ENCODE measurements at regions not wholly inside any gene's neighbourhood (a gene's known extent, or its start where the extent isn't known, plus 50 kb on each side); places are given as distances from the start of the nearest gene placed in this dataset.
A peak's percentile ranks its signal among the peaks of the same experiment; 100 is the strongest.

DNA sequence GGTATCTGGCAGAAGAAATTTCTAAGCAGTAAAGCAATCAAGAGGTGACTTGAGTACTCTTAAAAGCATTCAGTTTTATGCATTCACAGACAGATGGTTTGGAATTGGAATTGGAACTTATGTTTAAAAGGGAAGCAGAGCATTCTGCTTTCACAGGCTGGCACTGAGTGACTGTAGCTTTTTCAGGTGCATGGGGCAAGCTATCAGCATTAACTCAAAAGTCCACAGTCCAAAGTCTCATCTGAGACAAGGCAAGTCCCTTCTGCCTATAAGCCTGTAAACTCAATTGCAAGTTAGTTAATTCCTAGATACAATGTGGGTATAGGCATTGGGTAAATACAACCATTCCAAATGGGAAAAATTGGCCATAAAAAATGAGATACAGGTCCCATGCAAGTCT, 1620.3 kb downstream of the MRPL39 start:
- H3K27me3 ChIP-seq (ENCODE audit: insufficient read depth, low read depth, severe bottlenecking) = no peaks in the 10 kb centered on the region
- DNase-seq = no peak
- TF ChIP-seq, protein P1, sequence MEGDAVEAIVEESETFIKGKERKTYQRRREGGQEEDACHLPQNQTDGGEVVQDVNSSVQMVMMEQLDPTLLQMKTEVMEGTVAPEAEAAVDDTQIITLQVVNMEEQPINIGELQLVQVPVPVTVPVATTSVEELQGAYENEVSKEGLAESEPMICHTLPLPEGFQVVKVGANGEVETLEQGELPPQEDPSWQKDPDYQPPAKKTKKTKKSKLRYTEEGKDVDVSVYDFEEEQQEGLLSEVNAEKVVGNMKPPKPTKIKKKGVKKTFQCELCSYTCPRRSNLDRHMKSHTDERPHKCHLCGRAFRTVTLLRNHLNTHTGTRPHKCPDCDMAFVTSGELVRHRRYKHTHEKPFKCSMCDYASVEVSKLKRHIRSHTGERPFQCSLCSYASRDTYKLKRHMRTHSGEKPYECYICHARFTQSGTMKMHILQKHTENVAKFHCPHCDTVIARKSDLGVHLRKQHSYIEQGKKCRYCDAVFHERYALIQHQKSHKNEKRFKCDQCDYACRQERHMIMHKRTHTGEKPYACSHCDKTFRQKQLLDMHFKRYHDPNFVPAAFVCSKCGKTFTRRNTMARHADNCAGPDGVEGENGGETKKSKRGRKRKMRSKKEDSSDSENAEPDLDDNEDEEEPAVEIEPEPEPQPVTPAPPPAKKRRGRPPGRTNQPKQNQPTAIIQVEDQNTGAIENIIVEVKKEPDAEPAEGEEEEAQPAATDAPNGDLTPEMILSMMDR (IDR thresholded peaks at IDR 0.05; ENCODE audit: low read depth, low read length) = no peak
- H3K27ac ChIP-seq = no peak overlapping the region
- no peak overlapping the region for H3K4me3 ChIP-seq (ENCODE audit: low read depth, low read length)
- H3K36me3 ChIP-seq = no peaks in the 10 kb centered on the region
- no peaks in the 10 kb centered on the region for H3K9me3 ChIP-seq (ENCODE audit: severe bottlenecking)

DNA sequence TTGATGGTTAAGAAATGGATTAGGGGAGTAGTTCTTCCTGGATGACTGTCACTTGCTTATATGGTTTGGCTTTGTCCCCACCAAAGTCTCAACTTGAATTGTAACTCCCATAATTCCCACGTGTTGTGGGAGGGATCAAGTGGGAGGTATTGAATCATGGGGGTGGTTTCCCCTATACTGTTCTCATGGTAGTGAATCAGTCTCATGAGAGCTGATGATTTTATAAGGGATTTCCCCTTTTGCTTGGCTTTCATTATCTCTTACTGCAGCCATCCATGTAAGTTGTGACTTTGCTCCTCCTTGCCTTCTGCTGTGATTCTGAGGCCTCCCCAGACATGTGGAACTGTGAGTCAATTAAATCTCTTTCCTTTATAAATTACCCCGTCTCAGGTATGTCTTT, 1621.1 kb downstream of the MRPL39 start:
- TF ChIP-seq, protein P1 (IDR thresholded peaks at IDR 0.05; ENCODE audit: low read depth, low read length) = no peak
- H3K4me3 ChIP-seq (ENCODE audit: low read depth, low read length) = no peak overlapping the region
- DNase-seq = no peak
- H3K36me3 ChIP-seq = no peaks in the 10 kb centered on the region
- no peaks in the 10 kb centered on the region for H3K27me3 ChIP-seq (ENCODE audit: insufficient read depth, low read depth, severe bottlenecking)
- no peak overlapping the region for H3K27ac ChIP-seq
- no peaks in the 10 kb centered on the region for H3K9me3 ChIP-seq (ENCODE audit: severe bottlenecking)

DNA sequence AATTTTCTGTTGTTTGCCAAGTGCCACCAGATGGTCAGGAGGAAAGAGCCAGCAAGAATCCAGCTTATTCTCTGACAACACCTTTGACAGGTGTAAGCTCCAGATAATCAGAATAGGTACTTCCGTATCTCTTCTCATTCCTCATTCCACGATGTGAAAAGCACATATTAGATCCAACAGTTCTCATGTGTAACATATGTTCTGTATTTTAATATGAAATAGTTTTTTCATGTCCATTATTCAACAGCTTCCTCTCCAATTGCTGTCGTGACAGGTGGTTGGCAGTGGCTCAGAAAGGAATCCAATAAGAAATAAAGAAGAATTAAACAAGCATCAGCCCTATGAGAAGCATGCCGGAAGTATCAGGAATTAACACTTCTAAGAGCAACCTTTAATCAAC, 1624.7 kb downstream of the MRPL39 start:
- no peak overlapping the region for H3K27ac ChIP-seq
- no peak overlapping the region for H3K4me3 ChIP-seq (ENCODE audit: low read depth, low read length)
- no peaks in the 10 kb centered on the region for H3K9me3 ChIP-seq (ENCODE audit: severe bottlenecking)
- no peak for DNase-seq
- no peaks in the 10 kb centered on the region for H3K27me3 ChIP-seq (ENCODE audit: insufficient read depth, low read depth, severe bottlenecking)
- no peaks in the 10 kb centered on the region for H3K36me3 ChIP-seq
- TF ChIP-seq, protein P1 (IDR thresholded peaks at IDR 0.05; ENCODE audit: low read depth, low read length) = no peak

DNA sequence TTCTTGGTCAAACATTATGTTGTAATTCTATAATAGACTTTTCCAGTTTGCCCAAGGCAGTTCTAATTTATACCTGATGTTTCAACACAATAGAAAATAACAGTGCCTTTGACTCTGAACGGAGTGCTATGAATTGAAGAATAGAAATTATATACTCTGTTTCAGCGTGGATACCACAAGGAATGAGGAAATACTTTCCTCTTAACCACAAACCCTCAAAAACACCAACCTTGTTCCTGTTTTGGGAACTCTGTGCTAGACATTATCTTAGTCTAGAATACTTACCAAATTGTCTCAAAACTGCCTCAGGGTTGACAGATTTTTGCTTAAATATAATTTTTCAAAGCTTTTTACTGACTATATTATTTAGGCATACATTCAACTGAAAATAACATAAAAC, 1629.3 kb downstream of the MRPL39 start:
- Histone ChIP-seq H3K27me3 (ENCODE audit: insufficient read depth, low read depth, severe bottlenecking) (no peaks in the 10 kb centered on the region), H3K36me3 (no peaks in the 10 kb centered on the region), H3K9me3 (ENCODE audit: severe bottlenecking) (no peaks in the 10 kb centered on the region), H3K27ac (no peak overlapping the region), H3K4me3 (ENCODE audit: low read depth, low read length) (no peak overlapping the region)
- no peak for DNase-seq
- TF ChIP-seq, protein P1 (IDR thresholded peaks at IDR 0.05; ENCODE audit: low read depth, low read length) = no peak

DNA sequence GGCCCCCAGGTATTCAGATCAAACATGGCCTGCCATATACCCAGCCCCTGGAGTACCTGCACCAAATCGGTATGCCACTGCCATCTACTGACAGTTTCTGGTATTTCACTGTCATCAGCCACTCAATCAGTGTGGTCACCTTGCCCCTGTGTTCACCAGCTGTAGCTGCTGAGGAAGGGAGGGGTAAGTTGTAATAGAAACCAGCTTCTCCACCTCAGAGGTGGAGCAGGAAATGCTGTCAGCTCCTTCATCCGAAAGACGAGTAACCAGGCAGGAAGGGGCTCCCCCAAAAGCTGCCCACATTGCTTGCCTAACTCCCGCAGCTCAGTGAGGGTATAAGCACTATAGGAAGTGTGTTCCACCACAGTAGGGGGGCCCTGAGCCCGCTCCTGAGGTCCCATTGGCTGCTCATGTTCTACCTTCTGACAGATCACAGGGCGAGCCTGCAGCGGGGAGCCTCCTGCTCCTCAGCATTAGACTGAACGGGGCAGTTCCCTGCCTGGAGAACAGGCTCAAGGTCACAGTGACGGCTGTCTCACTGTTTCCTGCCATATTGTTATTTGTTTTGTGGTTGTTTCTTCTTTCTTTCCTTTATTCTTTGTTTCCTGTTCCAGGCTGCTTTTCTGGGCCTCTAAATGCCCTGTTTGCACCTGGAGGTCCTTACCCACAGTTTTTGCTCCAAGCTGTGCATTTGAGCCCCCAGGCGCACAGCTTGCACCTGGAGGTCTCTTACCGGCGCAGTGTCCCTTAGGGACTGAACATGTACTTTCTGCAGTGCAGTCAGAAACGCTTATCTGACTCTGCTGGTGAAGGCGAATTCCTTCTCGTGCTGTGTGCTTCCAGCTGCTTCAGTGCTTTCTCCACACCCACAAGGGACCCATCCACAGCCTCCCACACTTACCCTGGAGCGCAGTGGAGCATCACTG, 1638.3 kb downstream of the MRPL39 start:
- H3K27me3 ChIP-seq (ENCODE audit: insufficient read depth, low read depth, severe bottlenecking) = no peaks in the 10 kb centered on the region
- no peak overlapping the region for H3K4me3 ChIP-seq (ENCODE audit: low read depth, low read length)
- TF ChIP-seq, protein P1 (IDR thresholded peaks at IDR 0.05; ENCODE audit: low read depth, low read length) = peak; percentile 76
- H3K27ac ChIP-seq = no peak overlapping the region
- DNase-seq = peak; percentile 73
- no peaks in the 10 kb centered on the region for H3K36me3 ChIP-seq
- H3K9me3 ChIP-seq (ENCODE audit: severe bottlenecking) = no peaks in the 10 kb centered on the region

Data from WERI-Rb-1 (cell line).